K562 (cell line): ENCODE measurements at regions not wholly inside any gene's neighbourhood (a gene's known extent, or its start where the extent isn't known, plus 50 kb on each side); places are given as distances from the start of the nearest gene placed in this dataset.

Experiments used
- ATAC-seq: fragments of 200-7000 bp; cut with Tn5 transposase; 3 replicates; pipeline ENCODE4 v1.9.1; 2020; ENCODE audit warnings: moderate library complexity
- BruUV-seq: library from RNA; stranded (reverse); fragments of 400-500 nt; replicated peaks from 2 replicates; lab custom pipeline; 2021; lab: Mats Ljungman, UMichigan
- CTCF ChIA-PET: fragments of 300-600 bp; formaldehyde crosslinking; extraction: SDS; loops from one replicate; lab custom pipeline; 2021; ENCODE audit warnings: low intra/inter-chr PET ratio; lab: Yijun Ruan, JAX
- POLR2A ChIA-PET: fragments of 300-600, 350-650 bp; sonication (Branson Sonifier 250); formaldehyde crosslinking; extraction: SDS; loops from one replicate; lab custom pipeline; 2021; ENCODE audit warnings: antibody characterized with exemption, inconsistent platforms; lab: Yijun Ruan, JAX
- DNase-seq, 4 experiments: peaks; one replicate each; pipeline versions ENCODE4 v3.0.0 to v3.0.0-alpha.2; 2011 to 2018; ENCODE audit warnings: low spot score in 3 of 4, mixed read lengths in 3 of 4; ENCODE audit errors: extremely low read depth in 1 of 4
- FAIRE-seq: peaks from 2 replicates; lab custom pipeline; 2011; peaks lifted over from hg19 to GRCh38; lab: Jason Lieb, UNC
- H2AFZ ChIP-seq: 2 replicates; pipeline ENCODE4 v1.6.0; 2011; ENCODE audit warnings: low read depth, low read length, control low read depth, inconsistent platforms
- H3K27ac ChIP-seq: fragments of 200-600 bp; 3 replicates; pipeline ENCODE4 v1.8.0; 2011; ENCODE audit warnings: low read depth, mild to moderate bottlenecking, control low read depth, inconsistent platforms, low read length, moderate library complexity, mixed read lengths; ENCODE audit errors: extremely low read depth
- H3K27me3 ChIP-seq, 2 experiments: fragments of 300-600 bp in 1 of 2; 2 replicates in 1 of 2; 3 replicates in 1 of 2; pipeline versions ENCODE4 v1.6.0 to v1.8.0; 2011; ENCODE audit warnings: inconsistent platforms in 2 of 2, low read length in 2 of 2, mild to moderate bottlenecking in 1 of 2, mixed read lengths in 1 of 2, moderate library complexity in 1 of 2; ENCODE audit not compliant: control insufficient read depth in 2 of 2, insufficient read depth in 2 of 2
- H3K36me3 ChIP-seq: fragments of 300-600 bp; 3 replicates; pipeline ENCODE4 v1.8.0; 2011; ENCODE audit warnings: mild to moderate bottlenecking, low read length, inconsistent platforms; ENCODE audit not compliant: control insufficient read depth, insufficient read depth
- H3K4me1 ChIP-seq, 2 experiments: fragments of 200-600 bp in 1 of 2; replicated peaks in 1 of 2; 2 replicates in 1 of 2; 3 replicates in 1 of 2; pipeline versions ENCODE4 v1.5.1 to v1.8.0; 2011; ENCODE audit warnings: inconsistent platforms in 2 of 2, low read length in 2 of 2, mild to moderate bottlenecking in 1 of 2, mixed read lengths in 1 of 2, moderate library complexity in 1 of 2; ENCODE audit not compliant: control insufficient read depth in 2 of 2, insufficient read depth in 2 of 2
- H3K4me2 ChIP-seq: 2 replicates; pipeline ENCODE4 v1.6.1; 2011; ENCODE audit warnings: low read length, control low read depth, inconsistent platforms, mixed read lengths; ENCODE audit not compliant: insufficient read depth
- H3K4me3 ChIP-seq: fragments of 200-600 bp; sonication (generic), shearing (Covaris generic); 2 replicates; pipeline ENCODE4 v1.5.1; 2016; ENCODE audit warnings: control low read depth, inconsistent platforms
- H3K79me2 ChIP-seq: fragments of 200-600 bp; 3 replicates; pipeline ENCODE4 v1.8.0; 2011; ENCODE audit warnings: low read length, inconsistent platforms; ENCODE audit not compliant: control insufficient read depth, insufficient read depth
- H3K9ac ChIP-seq, 2 experiments: 2 replicates each; pipeline versions ENCODE4 v1.6.0 to v1.6.1; 2011; ENCODE audit warnings: low read depth in 2 of 2, low read length in 2 of 2, control low read depth in 1 of 2, inconsistent platforms in 1 of 2, mild to moderate bottlenecking in 1 of 2, mixed read lengths in 1 of 2; ENCODE audit not compliant: insufficient read depth in 1 of 2
- H3K9me1 ChIP-seq: one replicate; pipeline ENCODE4 v1.6.0; 2011; ENCODE audit warnings: inconsistent platforms, mild to moderate bottlenecking, low read length, moderate library complexity; ENCODE audit not compliant: control insufficient read depth, insufficient read depth
- H3K9me3 ChIP-seq: replicated peaks from 2 replicates; pipeline ENCODE4 v1.5.1; 2011; ENCODE audit warnings: low read depth, low read length, inconsistent platforms; ENCODE audit not compliant: control insufficient read depth, insufficient read depth
- H4K20me1 ChIP-seq: replicated peaks from 2 replicates; pipeline ENCODE4 v1.6.1; 2011; ENCODE audit warnings: low read length, inconsistent platforms, mixed read lengths; ENCODE audit not compliant: control insufficient read depth, insufficient read depth
- DDX20 ChIP-seq: fragments of 450-650 bp; IDR thresholded peaks from 2 replicates; pipeline ENCODE4 v1.6.1; 2016; ENCODE audit warnings: missing genetic modification characterization, low read depth, mild to moderate bottlenecking, missing compliant biosample characterization, moderate library complexity
- FOXJ2 ChIP-seq: fragments of 200-800 bp; sonication (Bioruptor generic); IDR thresholded peaks from 2 replicates; pipeline ENCODE4 v1.6.1; 2016; ENCODE audit warnings: missing genetic modification characterization, missing compliant biosample characterization
- HLTF ChIP-seq: fragments of 450-650 bp; IDR thresholded peaks from 2 replicates; pipeline ENCODE4 v1.6.1; 2016
- KLF16 ChIP-seq: IDR thresholded peaks from 2 replicates; pipeline ENCODE4 v1.6.1; 2016; ENCODE audit warnings: antibody characterized with exemption
- MIER1 ChIP-seq: fragments of 450-650 bp; IDR thresholded peaks from 2 replicates; pipeline ENCODE4 v1.6.1; 2016; ENCODE audit warnings: antibody characterized with exemption, mild to moderate bottlenecking, low read depth
- NFATC3 ChIP-seq: fragments of 450-650 bp; IDR thresholded peaks from 2 replicates; pipeline ENCODE4 v1.6.1; 2017; ENCODE audit warnings: mild to moderate bottlenecking
- POLR3G ChIP-seq: IDR thresholded peaks from 2 replicates; pipeline ENCODE4 v1.6.1; 2011; ENCODE audit not compliant: insufficient read length, insufficient replicate concordance; ENCODE audit errors: extremely low read depth
- RAD21 ChIP-seq, 2 experiments: fragments of 250-450 bp in 1 of 2; fragments of 450-650 bp in 1 of 2; sonication (Bioruptor Pico) in 1 of 2; formaldehyde crosslinking in 1 of 2; IDR thresholded peaks in 1 of 2; conservative IDR thresholded peaks in 1 of 2; 2 replicates each; pipeline versions ENCODE4 v1.4.0 to v1.8.0; 2020 to 2022; ENCODE audit warnings: mild to moderate bottlenecking in 2 of 2, moderate library complexity in 1 of 2
- ZKSCAN3 ChIP-seq: fragments of 250-450 bp; sonication (Bioruptor Pico); IDR thresholded peaks from 2 replicates; pipeline ENCODE4 v1.4.0; 2020
- ZNF280A ChIP-seq: fragments of 450-650 bp; IDR thresholded peaks from 2 replicates; pipeline ENCODE4 v1.6.1; 2018; ENCODE audit warnings: mild to moderate bottlenecking, low read depth; ENCODE audit not compliant: partially characterized antibody
- ZNF551 ChIP-seq: fragments of 250-450 bp; sonication (Bioruptor Pico); IDR thresholded peaks from 2 replicates; pipeline ENCODE4 v1.5.0; 2021; ENCODE audit warnings: mild to moderate bottlenecking, moderate library complexity
- ZNF830 ChIP-seq: fragments of 250-450 bp; sonication (Bioruptor Pico); IDR thresholded peaks from 2 replicates; pipeline ENCODE4 v1.5.0; 2021; ENCODE audit warnings: mild to moderate bottlenecking
- WGBS: fragments of 100-300 bp; shearing (Covaris generic); methylation state at CpG from one replicate; pipeline ENCODE4 v1.1.6; 2016; ENCODE audit warnings: low coverage, mixed read lengths; ENCODE audit not compliant: insufficient coverage; ENCODE audit errors: missing lambda C conversion rate; 5-methylcytosine and 5-hydroxymethylcytosine counted together
- in situ Hi-C: fragments of 300-500 bp; cut with MboI; formaldehyde crosslinking; loops from 4 replicates; pipeline ENCODE4 v1.15.0; 2018; ENCODE audit warnings: inconsistent platforms, mixed read lengths
- intact Hi-C: fragments of 100-400 bp; cut with micrococcal nuclease; formaldehyde crosslinking; loops from 2 replicates; pipeline ENCODE4 v1.14.2; 2022

- TF ChIP-seq POLR3G (no peak), KLF16 (no peak)
These were observed 438.7 kb upstream of the PROK2 start (continued) for GRCh38 chr3:72223628-72224027.

GRCh38 chr3:72223116-72223515, 438.2 kb upstream of the PROK2 start:
- Histone ChIP-seq H3K27me3 (no peaks in the 10 kb centered on the region), H3K79me2 (no peaks in the 10 kb centered on the region), H3K4me3 (no peak overlapping the region), H3K27ac (no peak overlapping the region), H4K20me1 (no peaks in the 10 kb centered on the region), H3K36me3 (no peaks in the 10 kb centered on the region), H3K9ac (no peak overlapping the region), H3K9me3 (0 out of 2 replicates have a peak, but pooled peaks cover 3% of the 10 kb centered on the region), H3K4me1 (no peaks in the 10 kb centered on the region), H2AFZ (no peak overlapping the region), H3K9me1 (no peaks in the 10 kb centered on the region), H3K4me2 (no peak overlapping the region)
- WGBS: 64% methylated on average over 2 of the region's 2 CpGs
- ATAC-seq: no peak
- DNase-seq: no peak
- in situ Hi-C loops (no loop called here), intact Hi-C loops (no loop called here)
- no TSS peak for BruUV-seq
- FAIRE-seq: no peak
- TF ChIP-seq RAD21 (CRISPR knock-in tag; conservative IDR thresholded peaks at IDR 0.05 in 1 of 2, IDR thresholded peaks at IDR 0.05 in 1 of 2): no peak
- POLR2A ChIA-PET: interaction anchor here (0.6 kb wide), 1 partner anchor 1163 kb away, joined by 3 read pairs; no protein-coding TSS in a partner anchor
- CTCF ChIA-PET: no interaction called here

GRCh38 chr3:72222410-72222809, 437.5 kb upstream of the PROK2 start:
- no peaks in the 10 kb centered on the region for H3K79me2 ChIP-seq
- 0 out of 2 replicates have a peak, but pooled peaks cover 3% of the 10 kb centered on the region for H3K9me3 ChIP-seq
- peaks cover 0 to 7% of the 10 kb centered on the region in 2 experiments; a peak in 2 of 5 replicates for H3K4me1 ChIP-seq
- H2AFZ ChIP-seq: no peak overlapping the region
- 76% methylated on average over 8 of the region's 9 CpGs for WGBS
- DNase-seq: no peak
- no peak overlapping the region for H3K9ac ChIP-seq
- no peak for ATAC-seq
- in situ Hi-C loops: no loop called here
- no peaks in the 10 kb centered on the region for H3K27me3 ChIP-seq
- intact Hi-C loops: no loop called here
- POLR2A ChIA-PET: no interaction called here
- H3K4me2 ChIP-seq: no peak overlapping the region
- H3K9me1 ChIP-seq: no peaks in the 10 kb centered on the region
- FAIRE-seq: no peak
- BruUV-seq: no TSS peak
- no peaks in the 10 kb centered on the region for H4K20me1 ChIP-seq
- no peaks in the 10 kb centered on the region for H3K36me3 ChIP-seq
- H3K4me3 ChIP-seq: no peak overlapping the region
- CTCF ChIA-PET: no interaction called here
- H3K27ac ChIP-seq: no peak overlapping the region
- no peak for TF ChIP-seq DDX20 (tag)
- TF ChIP-seq ZKSCAN3 (CRISPR knock-in tag): no peak
- no peak for TF ChIP-seq MIER1
- TF ChIP-seq ZNF830: no peak
- TF ChIP-seq ZNF280A: no peak
- TF ChIP-seq NFATC3: no peak
- TF ChIP-seq ZNF551 (CRISPR knock-in tag): no peak
- no peak for TF ChIP-seq HLTF
- no peak for TF ChIP-seq FOXJ2 (tag)
